GM20000 (cell line): ENCODE measurements at regions not wholly inside any gene's neighbourhood (a gene's known extent, or its start where the extent isn't known, plus 50 kb on each side); places are given as distances from the start of the nearest gene placed in this dataset.

Experiments used
- DNase-seq: peaks from one replicate; pipeline ENCODE4 v3.0.0; 2012; ENCODE audit warnings: low spot score
- TF ChIP-seq, protein P1 (sequence below): IDR thresholded peaks from 2 replicates; pipeline ENCODE4 v1.5.1; 2012; ENCODE audit warnings: mild to moderate bottlenecking, control low read depth; ENCODE audit errors: extremely low read depth, missing control alignments

DNA sequence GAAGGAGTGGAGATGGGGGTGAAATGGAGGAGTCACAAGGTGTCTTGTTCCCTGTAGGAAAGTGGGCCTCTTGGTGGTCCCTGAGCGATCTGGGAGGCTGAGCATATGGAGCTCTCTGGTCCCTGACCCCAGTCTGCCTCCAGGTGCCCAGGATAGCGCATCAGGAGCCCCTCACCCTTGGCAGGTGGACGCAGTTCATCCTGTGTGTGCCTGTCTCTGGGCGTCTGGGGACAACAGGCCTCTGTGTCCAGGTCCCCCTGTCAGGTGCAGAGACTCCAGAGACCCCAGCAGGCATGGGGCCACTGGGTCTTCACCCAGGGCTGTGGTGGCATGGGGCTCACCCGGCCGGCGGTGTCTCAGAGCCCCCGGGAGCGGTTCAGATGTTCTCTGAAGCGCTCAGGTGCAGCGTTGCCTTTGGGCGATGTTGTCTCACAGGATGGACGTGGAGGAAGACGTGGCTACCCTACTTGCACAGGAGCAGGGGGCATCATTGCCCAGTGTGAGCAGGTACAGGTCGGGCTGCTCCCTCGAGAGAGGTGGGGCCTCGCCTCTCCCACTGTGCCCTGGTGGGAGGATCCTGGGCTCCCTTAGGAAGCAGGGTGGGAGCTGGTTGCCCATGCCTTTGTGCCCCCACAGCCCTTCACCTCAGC lies 58.1 kb upstream of the TPM4 start:
- TF ChIP-seq, protein P1, sequence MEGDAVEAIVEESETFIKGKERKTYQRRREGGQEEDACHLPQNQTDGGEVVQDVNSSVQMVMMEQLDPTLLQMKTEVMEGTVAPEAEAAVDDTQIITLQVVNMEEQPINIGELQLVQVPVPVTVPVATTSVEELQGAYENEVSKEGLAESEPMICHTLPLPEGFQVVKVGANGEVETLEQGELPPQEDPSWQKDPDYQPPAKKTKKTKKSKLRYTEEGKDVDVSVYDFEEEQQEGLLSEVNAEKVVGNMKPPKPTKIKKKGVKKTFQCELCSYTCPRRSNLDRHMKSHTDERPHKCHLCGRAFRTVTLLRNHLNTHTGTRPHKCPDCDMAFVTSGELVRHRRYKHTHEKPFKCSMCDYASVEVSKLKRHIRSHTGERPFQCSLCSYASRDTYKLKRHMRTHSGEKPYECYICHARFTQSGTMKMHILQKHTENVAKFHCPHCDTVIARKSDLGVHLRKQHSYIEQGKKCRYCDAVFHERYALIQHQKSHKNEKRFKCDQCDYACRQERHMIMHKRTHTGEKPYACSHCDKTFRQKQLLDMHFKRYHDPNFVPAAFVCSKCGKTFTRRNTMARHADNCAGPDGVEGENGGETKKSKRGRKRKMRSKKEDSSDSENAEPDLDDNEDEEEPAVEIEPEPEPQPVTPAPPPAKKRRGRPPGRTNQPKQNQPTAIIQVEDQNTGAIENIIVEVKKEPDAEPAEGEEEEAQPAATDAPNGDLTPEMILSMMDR, result no peak
- DNase-seq, result no peak

DNA sequence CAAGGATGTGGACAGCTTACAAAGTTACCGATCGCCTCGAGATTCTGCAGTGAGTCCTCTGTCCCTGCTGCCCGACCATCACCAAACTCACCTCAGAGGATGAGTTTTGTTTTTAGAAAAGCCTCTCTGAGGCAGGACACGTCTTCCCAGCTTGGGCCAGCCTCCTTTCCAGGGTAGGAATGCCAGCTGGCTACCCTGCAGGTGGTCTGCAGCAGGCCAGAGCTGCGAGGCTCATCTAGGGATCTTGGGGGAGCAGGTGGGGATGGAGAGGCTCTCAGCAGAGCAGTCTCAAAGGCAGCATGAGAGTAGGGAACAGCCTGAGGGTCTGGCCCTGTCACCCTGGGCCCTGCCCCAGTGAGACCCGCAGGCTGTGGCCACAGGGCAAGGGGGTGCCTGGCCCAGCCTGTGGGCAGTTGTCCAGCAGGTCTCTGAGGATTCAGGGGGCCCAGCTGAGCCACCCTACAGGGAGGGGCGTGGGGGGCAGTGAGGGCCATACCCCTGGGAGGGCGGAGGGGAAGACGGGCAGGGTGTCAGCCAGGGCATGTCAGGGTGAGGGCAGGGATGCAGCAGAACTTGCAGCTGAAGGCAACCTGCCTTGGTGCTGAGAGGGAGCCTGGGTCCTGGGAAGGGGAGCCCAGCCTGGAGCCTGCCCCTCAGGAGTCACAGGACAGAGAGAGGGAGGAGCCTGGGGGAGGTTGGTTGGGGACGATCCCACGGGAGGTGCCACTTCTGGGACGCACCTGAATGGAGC lies 57.3 kb upstream of the TPM4 start:
- TF ChIP-seq, protein P1, result no peak
- no peak for DNase-seq

DNA sequence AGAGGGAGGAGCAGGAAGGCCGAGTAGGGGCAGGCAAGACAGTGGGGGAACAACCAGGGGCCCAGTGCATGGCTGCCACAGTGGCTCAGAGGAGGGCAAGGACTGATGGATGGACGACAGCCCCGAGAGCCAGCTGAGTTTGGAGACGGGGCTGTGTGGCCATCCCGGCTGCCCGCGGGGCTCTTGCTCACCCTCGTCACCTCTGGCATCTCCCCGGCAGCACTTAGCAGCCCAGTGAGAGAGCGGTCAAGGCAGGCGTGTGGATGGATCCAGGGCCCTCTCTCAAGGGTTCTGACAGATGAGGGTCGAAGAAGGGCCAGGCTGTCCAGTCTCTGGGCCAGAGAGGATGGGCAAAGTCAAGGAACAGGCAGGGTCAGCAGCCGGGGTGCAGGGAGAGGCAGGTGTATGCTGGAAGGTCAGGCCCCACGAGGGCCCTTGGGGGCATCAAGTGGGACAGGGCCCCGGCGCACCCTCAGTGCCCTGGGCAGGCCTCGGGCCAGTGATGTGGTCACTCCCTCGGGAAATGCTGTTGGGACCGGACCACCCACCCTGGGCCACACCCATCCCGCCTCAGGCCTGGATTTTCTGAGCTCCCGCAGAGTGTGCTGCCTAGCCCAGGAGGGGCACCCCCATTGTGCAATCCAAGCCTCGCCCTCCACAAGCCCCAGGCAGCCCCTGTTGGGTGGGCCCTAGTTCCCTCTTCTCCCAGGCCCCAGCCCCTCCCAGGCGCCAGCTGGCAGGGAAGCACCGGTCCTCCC lies 56.4 kb upstream of the TPM4 start:
- DNase-seq, result no peak
- TF ChIP-seq, protein P1, result no peak

DNA sequence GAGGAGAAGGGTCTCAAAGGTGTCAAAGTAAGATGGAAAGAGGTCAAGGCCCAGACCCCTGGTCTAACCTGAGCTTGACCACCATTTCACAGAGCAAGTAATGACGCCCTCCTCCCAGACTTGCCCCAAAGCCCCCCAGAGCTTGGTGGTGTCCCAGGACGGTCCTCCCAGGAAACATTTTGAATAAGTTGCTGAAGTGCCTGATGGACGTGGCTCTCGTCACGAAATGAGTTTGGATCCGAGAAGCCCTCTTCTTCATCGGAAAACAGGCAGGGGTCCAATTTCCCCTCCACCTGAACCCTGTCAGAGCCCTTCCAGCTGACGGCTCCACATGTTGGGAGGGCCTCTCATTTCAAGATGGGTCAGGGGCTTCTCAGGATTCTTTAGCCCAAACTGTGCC lies 54.5 kb upstream of the TPM4 start:
- no peak for DNase-seq
- TF ChIP-seq, protein P1, result no peak

DNA sequence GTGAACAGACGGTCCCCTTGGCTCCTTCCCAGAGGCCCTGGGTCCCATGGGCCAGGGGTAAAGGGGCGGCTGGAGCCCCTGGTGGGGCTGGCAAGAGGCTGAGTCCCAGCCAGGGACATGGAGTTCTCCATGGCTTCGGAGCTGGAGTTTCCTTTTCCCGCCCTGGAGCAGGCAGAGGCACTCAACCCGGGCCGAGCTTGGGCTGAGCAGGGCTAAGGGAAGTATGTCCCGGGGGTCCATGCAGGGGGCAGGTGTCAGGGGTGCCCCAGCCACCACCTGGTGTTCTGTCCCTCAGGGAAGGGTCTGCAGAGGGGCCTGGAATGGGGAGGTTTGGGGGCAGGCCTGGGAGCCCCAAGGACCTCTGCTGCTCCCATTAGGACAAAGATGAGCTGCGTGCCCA lies 54.0 kb upstream of the TPM4 start:
- DNase-seq, result no peak
- TF ChIP-seq, protein P1, result no peak

DNA sequence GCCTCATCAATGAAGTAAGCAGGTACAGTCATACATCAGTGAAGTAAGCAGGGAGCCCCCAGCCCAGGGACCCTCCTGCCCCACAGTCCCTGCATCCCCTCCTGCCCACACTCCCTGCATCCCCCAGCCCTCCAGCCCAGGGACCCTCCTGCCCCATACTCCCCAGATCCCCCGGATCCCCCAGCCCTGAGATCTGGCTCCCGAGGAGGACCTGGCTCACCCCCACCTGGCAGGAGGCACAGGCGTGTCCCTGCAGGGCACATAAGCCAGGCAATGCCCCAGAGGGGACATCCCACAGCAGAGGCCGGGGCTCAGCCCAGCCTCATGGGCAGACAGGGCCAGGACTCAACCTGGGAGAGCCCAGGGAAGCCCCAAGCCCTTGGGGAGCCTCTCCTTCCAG lies 53.6 kb upstream of the TPM4 start:
- TF ChIP-seq, protein P1, result no peak
- no peak for DNase-seq

DNA sequence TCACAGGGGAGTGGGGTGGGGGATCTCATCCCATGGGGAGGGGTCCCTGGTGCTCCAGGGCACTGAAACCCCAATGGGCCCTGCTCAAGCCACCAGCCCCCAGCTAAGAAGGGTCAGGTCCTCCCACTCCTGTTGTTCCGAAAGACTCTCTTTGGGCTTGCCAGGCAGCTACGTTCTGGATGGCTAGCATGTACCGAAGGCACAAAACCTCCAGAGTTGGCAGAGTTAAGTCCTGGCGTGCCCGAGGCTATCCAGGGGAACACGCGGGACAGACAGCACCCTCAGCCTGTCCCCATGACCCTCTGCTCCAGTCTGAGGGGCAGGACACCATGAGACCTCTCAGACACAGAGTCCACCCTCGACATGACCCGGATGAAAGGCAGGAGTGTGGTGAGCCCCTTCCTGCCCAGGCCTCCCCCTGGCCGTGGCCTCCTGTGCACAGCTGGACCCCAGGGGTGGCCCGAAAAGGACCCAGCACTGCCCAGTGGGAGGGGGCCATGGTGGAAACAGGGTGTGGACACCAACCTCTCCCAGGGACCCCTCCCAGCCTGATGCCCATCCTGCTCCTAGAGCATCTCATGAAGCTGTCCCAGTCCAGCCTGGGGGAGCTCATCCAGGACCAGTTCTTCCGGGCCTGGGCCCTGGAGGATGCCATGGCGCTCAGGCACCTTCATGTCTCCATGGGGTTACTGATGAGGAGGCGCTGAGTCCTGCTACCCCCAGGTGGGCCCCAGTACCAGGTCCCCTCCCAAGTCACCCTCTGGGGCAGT lies 53.0 kb upstream of the TPM4 start:
- TF ChIP-seq, protein P1, result no peak
- no peak for DNase-seq
